ENCODE measurements at regions not wholly inside any gene's neighbourhood (a gene's known extent, or its start where the extent isn't known, plus 50 kb on each side); places are given as distances from the start of the nearest gene placed in this dataset.

DNA sequence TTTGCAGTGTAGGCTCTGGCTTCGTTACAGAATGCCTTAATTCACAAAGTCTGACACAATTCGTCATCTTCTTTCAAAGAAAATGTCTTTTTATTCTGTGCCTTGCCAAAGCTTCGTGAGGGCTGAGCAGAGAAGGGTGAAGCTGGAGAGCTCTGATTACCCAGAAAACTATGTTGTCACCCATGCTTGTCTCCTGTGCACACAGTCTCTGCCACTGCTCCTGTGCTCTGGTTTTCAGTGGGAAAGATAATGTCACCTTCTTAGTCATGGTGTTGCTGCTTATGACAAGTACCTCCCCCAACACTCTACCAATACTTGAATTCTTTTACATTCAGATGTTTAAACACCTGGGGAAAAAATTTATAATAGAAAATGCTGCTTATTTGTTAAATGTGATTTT lies 509.2 kb upstream of the GRM7 start:
- Mint-ChIP-seq H3K27ac (no peak overlapping the region), H3K4me3 (no peak overlapping the region), H3K27me3 (ENCODE audit: low read depth in 3 of 3) (no peaks in the 10 kb centered on the region), H3K9me3 (peaks cover 0 to 5% (median 3%) of the 10 kb centered on the region in 7 donors), H3K36me3 (no peaks in the 10 kb centered on the region), H3K4me1 (no peaks in the 10 kb centered on the region)
- H3K9me3 ChIP-seq (replicated peaks in 1 of 2; ENCODE audit: control insufficient read depth in 1 of 2, insufficient read depth in 1 of 2, low read length in 2 of 2), result no peaks in the 10 kb centered on the region
- H2AFZ ChIP-seq (ENCODE audit: insufficient read depth, low read depth, low read length, poor library complexity, severe bottlenecking), result no peak overlapping the region
- H3K9ac ChIP-seq (ENCODE audit: insufficient read depth, low read length, poor library complexity, severe bottlenecking), result no peak overlapping the region
- no peak for TF ChIP-seq CTCF (IDR thresholded peaks at IDR 0.05)
- no peak overlapping the region for H3K4me3 ChIP-seq (replicated peaks in 1 of 3; ENCODE audit: low read depth in 2 of 3, low read length in 3 of 3)
- H3K79me2 ChIP-seq (ENCODE audit: insufficient read depth, low read length), result no peaks in the 10 kb centered on the region
- DNase-seq, result no peak
- H3K4me2 ChIP-seq (replicated peaks; ENCODE audit: extremely low read depth, low read length, poor library complexity, severe bottlenecking), result no peak overlapping the region
- H3K36me3 ChIP-seq (replicated peaks in 1 of 2; ENCODE audit: control insufficient read depth in 1 of 2, insufficient read depth in 2 of 2, low read length in 2 of 2), result no peaks in the 10 kb centered on the region
- no peaks in the 10 kb centered on the region for H3K4me1 ChIP-seq (ENCODE audit: control insufficient read depth in 1 of 2, insufficient read depth in 2 of 2, low read length in 2 of 2)
- no peaks in the 10 kb centered on the region for H3K27me3 ChIP-seq (ENCODE audit: control insufficient read depth in 2 of 2, insufficient read depth in 2 of 2, low read length in 2 of 2)
- no CpG with 5 or more reads among the region's 3 CpGs for WGBS (ENCODE audit: insufficient coverage)
- H4K20me1 ChIP-seq (ENCODE audit: insufficient read depth, low read length), result no peaks in the 10 kb centered on the region
- no peak overlapping the region for H3K27ac ChIP-seq (ENCODE audit: low read depth in 1 of 2, low read length in 2 of 2)
- intact Hi-C loops (cut with micrococcal nuclease), result no loop called here

DNA sequence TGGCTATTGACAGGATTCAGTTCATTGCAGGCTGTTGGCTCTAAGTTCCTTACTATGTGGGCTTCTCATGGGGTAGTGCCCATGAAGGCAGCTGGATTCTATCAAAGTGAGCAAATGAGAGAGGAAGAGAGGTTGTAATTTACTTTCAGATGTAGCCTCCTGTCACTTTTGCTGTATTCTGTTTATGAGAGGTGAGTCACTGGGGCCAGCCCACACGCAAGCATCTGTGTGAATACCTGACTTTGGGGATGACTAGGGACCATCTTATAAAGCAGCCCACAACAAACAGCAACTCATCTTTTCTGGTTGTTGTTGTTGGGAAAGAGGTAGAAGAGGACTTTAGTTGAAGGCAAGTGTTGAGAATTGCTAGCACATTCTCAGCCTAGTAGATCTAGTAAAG lies 506.3 kb upstream of the GRM7 start:
- Histone ChIP-seq H3K4me2 (replicated peaks; ENCODE audit: extremely low read depth, low read length, poor library complexity, severe bottlenecking) (no peak overlapping the region), H3K4me1 (ENCODE audit: control insufficient read depth in 1 of 2, insufficient read depth in 2 of 2, low read length in 2 of 2) (no peaks in the 10 kb centered on the region), H3K27ac (ENCODE audit: low read depth in 1 of 2, low read length in 2 of 2) (no peak overlapping the region), H3K79me2 (ENCODE audit: insufficient read depth, low read length) (no peaks in the 10 kb centered on the region), H3K9me3 (replicated peaks in 1 of 2; ENCODE audit: control insufficient read depth in 1 of 2, insufficient read depth in 1 of 2, low read length in 2 of 2) (no peaks in the 10 kb centered on the region), H3K9ac (ENCODE audit: insufficient read depth, low read length, poor library complexity, severe bottlenecking) (no peak overlapping the region), H3K4me3 (replicated peaks in 1 of 3; ENCODE audit: low read depth in 2 of 3, low read length in 3 of 3) (no peak overlapping the region), H4K20me1 (ENCODE audit: insufficient read depth, low read length) (no peaks in the 10 kb centered on the region), H3K27me3 (ENCODE audit: control insufficient read depth in 2 of 2, insufficient read depth in 2 of 2, low read length in 2 of 2) (no peaks in the 10 kb centered on the region), H3K36me3 (replicated peaks in 1 of 2; ENCODE audit: control insufficient read depth in 1 of 2, insufficient read depth in 2 of 2, low read length in 2 of 2) (no peaks in the 10 kb centered on the region), H2AFZ (ENCODE audit: insufficient read depth, low read depth, low read length, poor library complexity, severe bottlenecking) (no peak overlapping the region)
- no peak overlapping the region for H3K27ac Mint-ChIP-seq
- no peaks in the 10 kb centered on the region for H3K27me3 Mint-ChIP-seq (ENCODE audit: low read depth in 3 of 3)
- H3K4me1 Mint-ChIP-seq, result no peaks in the 10 kb centered on the region
- H3K4me3 Mint-ChIP-seq, result no peak overlapping the region
- no peak for TF ChIP-seq CTCF (IDR thresholded peaks at IDR 0.05)
- no CpG with 5 or more reads among the region's 1 CpG for WGBS (ENCODE audit: insufficient coverage)
- H3K36me3 Mint-ChIP-seq, result no peaks in the 10 kb centered on the region
- DNase-seq, result no peak
- intact Hi-C loops (cut with micrococcal nuclease), result no loop called here
- H3K9me3 Mint-ChIP-seq, result peaks cover 0 to 13% (median 5%) of the 10 kb centered on the region in 7 donors
